ENCODE measurements at regions not wholly inside any gene's neighbourhood (a gene's known extent, or its start where the extent isn't known, plus 50 kb on each side); places are given as distances from the start of the nearest gene placed in this dataset.

DNA sequence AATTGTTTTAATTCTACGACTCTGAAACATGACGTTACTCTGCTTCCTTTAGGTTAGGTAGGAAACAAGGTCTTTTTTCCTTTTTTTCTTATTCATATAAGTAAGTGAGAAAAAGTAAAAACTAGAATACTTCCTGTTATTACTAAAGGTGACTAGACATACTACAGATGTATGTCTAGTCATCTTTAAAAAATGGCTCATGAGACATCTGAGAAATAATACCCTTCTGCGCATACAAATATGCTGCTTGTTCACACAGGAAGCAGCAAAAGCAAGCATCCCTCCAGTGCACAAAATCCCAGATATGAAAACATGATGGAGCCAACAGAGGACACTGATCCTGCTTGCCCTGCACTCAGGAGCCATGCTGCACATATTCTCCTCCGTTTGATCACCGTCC, 699.1 kb downstream of the EPM2A start:
- no peak overlapping the region for H3K4me3 ChIP-seq (ENCODE audit: insufficient read depth, low read depth, low read length, poor library complexity, severe bottlenecking)
- DNase-seq: no peak
- no peaks in the 10 kb centered on the region for H3K36me3 ChIP-seq (ENCODE audit: control insufficient read depth, insufficient read depth, low read length)
- no peak overlapping the region for H3K27ac ChIP-seq (ENCODE audit: insufficient read depth, low read length, poor library complexity, severe bottlenecking)
- no peaks in the 10 kb centered on the region for H3K27me3 ChIP-seq (replicated peaks; ENCODE audit: control insufficient read depth, insufficient read depth, low read length, poor library complexity, severe bottlenecking)
- H3K9me3 ChIP-seq (ENCODE audit: control insufficient read depth, low read length): no peaks in the 10 kb centered on the region
- no peaks in the 10 kb centered on the region for H3K4me1 ChIP-seq (ENCODE audit: control insufficient read depth, insufficient read depth, low read length, poor library complexity, severe bottlenecking)

DNA sequence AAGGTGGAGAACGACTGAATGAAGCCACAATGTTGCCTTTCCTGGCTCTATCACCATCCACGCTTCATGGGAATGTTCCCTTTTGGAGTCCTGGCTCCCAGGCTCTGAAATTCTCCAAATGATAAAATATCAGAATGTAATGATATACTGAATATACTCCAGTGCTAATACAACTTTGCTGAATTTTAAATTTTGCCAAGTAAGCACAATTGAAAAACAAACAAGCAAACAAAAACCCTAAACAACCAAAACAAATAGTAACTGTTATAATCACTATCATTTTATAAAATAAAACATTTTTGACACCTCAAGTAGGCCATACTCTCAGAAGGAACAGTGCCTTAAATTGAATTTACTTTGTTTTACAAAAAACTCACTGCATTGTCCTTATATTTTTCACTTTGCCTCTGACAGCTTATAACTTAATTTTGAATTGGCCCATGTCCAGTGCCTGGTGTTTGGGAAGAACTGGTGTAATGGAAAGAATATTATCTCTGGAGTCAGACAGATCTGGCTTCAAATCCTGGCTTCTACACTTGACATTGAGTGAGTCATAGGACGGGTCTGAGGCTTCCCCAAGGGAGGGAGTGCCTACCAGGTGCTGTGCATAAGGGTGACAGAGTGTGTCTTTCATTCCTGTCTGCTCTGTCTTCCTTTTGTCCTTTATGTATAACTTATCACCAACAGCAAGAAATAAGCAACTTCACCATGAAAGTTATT, 698.3 kb downstream of the EPM2A start:
- Histone ChIP-seq H3K4me1 (ENCODE audit: control insufficient read depth, insufficient read depth, low read length, poor library complexity, severe bottlenecking) (no peaks in the 10 kb centered on the region), H3K9me3 (ENCODE audit: control insufficient read depth, low read length) (no peaks in the 10 kb centered on the region), H3K27me3 (replicated peaks; ENCODE audit: control insufficient read depth, insufficient read depth, low read length, poor library complexity, severe bottlenecking) (no peaks in the 10 kb centered on the region), H3K4me3 (ENCODE audit: insufficient read depth, low read depth, low read length, poor library complexity, severe bottlenecking) (no peak overlapping the region), H3K27ac (ENCODE audit: insufficient read depth, low read length, poor library complexity, severe bottlenecking) (no peak overlapping the region), H3K36me3 (ENCODE audit: control insufficient read depth, insufficient read depth, low read length) (no peaks in the 10 kb centered on the region)
- no peak for DNase-seq

DNA sequence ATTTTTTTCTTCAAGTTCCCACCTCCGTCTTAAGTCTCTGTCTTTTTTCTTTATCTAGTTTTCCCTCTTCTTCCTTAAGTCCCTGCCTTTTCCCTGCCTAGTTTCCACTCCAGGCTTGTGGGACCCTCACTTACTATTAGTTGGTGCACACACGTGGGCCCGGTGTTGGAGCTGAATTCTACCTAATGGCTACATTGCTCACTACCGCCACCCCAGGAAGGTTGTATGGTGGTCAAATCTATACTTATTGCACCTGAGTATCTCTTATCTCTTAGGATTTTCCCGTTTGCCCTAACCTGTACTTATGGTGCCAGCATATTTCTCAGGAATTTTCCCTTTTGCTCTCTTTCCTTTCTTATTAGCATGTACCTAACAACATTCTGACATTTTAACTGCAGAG, 692.8 kb downstream of the EPM2A start:
- Histone ChIP-seq H3K27ac (ENCODE audit: insufficient read depth, low read length, poor library complexity, severe bottlenecking) (no peak overlapping the region), H3K4me1 (ENCODE audit: control insufficient read depth, insufficient read depth, low read length, poor library complexity, severe bottlenecking) (no peaks in the 10 kb centered on the region), H3K36me3 (ENCODE audit: control insufficient read depth, insufficient read depth, low read length) (no peaks in the 10 kb centered on the region), H3K27me3 (replicated peaks; ENCODE audit: control insufficient read depth, insufficient read depth, low read length, poor library complexity, severe bottlenecking) (no peaks in the 10 kb centered on the region), H3K9me3 (ENCODE audit: control insufficient read depth, low read length) (no peaks in the 10 kb centered on the region), H3K4me3 (ENCODE audit: insufficient read depth, low read depth, low read length, poor library complexity, severe bottlenecking) (no peak overlapping the region)
- no peak for DNase-seq

DNA sequence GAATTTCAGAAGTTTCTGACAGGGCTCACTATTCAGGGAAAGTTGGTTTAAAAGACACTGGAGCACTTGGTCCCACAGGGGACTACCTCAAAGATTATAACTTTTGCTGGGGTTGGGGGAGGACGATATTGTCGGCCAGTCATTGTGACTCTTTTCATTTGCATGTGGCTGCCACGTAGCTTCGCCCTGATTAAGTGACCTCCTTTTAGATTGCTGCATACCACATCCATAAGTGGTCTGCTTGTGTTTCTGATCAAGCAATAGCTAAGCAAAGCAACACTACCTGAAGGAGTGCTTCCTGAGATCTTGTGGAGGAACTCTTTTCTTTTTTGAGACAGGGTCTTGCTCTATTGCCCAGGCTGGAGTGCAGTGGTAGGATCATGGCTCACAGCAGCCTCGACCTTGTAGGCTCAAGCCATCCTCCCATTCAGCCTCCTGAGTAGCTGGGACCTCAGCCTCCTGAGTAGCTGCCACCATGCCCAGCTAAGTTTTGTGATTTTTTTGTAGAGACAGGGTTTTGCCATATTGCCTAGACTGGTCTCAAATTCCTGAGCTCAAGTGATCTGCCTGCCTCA, 691.3 kb downstream of the EPM2A start:
- H3K4me3 ChIP-seq (ENCODE audit: insufficient read depth, low read depth, low read length, poor library complexity, severe bottlenecking): no peak overlapping the region

GRCh38 chr6:145044641-145045246, 690.6 kb downstream of the EPM2A start:
- H3K4me1 ChIP-seq (ENCODE audit: control insufficient read depth, insufficient read depth, low read length, poor library complexity, severe bottlenecking): no peaks in the 10 kb centered on the region
- H3K27me3 ChIP-seq (replicated peaks; ENCODE audit: control insufficient read depth, insufficient read depth, low read length, poor library complexity, severe bottlenecking): no peaks in the 10 kb centered on the region
- no peak overlapping the region for H3K27ac ChIP-seq (ENCODE audit: insufficient read depth, low read length, poor library complexity, severe bottlenecking)
- no peaks in the 10 kb centered on the region for H3K36me3 ChIP-seq (ENCODE audit: control insufficient read depth, insufficient read depth, low read length)
- DNase-seq: no peak
- no peaks in the 10 kb centered on the region for H3K9me3 ChIP-seq (ENCODE audit: control insufficient read depth, low read length)
- H3K4me3 ChIP-seq (ENCODE audit: insufficient read depth, low read depth, low read length, poor library complexity, severe bottlenecking): no peak overlapping the region

More for the DNA sequence above, 691.3 kb downstream of the EPM2A start:
- DNase-seq: no peak
- no peaks in the 10 kb centered on the region for H3K4me1 ChIP-seq (ENCODE audit: control insufficient read depth, insufficient read depth, low read length, poor library complexity, severe bottlenecking)
- no peaks in the 10 kb centered on the region for H3K36me3 ChIP-seq (ENCODE audit: control insufficient read depth, insufficient read depth, low read length)
- H3K9me3 ChIP-seq (ENCODE audit: control insufficient read depth, low read length): no peaks in the 10 kb centered on the region
- no peak overlapping the region for H3K27ac ChIP-seq (ENCODE audit: insufficient read depth, low read length, poor library complexity, severe bottlenecking)
- no peaks in the 10 kb centered on the region for H3K27me3 ChIP-seq (replicated peaks; ENCODE audit: control insufficient read depth, insufficient read depth, low read length, poor library complexity, severe bottlenecking)

- Histone ChIP-seq H3K4me1 (ENCODE audit: control insufficient read depth, insufficient read depth, low read length, poor library complexity, severe bottlenecking) (no peaks in the 10 kb centered on the region), H3K9me3 (ENCODE audit: control insufficient read depth, low read length) (no peaks in the 10 kb centered on the region), H3K27me3 (replicated peaks; ENCODE audit: control insufficient read depth, insufficient read depth, low read length, poor library complexity, severe bottlenecking) (no peaks in the 10 kb centered on the region), H3K4me3 (ENCODE audit: insufficient read depth, low read depth, low read length, poor library complexity, severe bottlenecking) (no peak overlapping the region), H3K36me3 (ENCODE audit: control insufficient read depth, insufficient read depth, low read length) (no peaks in the 10 kb centered on the region), H3K27ac (ENCODE audit: insufficient read depth, low read length, poor library complexity, severe bottlenecking) (no peak overlapping the region)
- DNase-seq: no peak
Measured at GRCh38 chr6:145045582-145045981, 689.7 kb downstream of the EPM2A start.

DNA sequence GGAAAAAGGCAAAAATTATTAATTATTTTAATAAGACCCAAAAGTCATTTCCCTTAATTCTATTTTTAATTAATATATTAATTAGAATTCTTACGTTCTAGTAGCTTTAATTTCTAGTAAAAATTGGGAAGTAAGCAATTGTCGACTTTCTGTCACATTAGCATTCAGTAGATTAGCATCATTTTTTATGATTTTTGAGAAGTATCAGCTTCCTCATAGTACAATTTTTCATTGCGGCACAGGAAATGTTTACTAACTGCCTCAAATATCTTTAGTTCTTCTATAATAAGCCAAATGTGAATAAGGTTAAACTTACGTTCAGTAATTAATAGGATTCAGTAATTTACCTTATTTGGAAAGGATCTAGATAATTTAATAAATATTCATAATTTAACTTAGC, 687.4 kb downstream of the EPM2A start:
- Histone ChIP-seq H3K4me3 (ENCODE audit: insufficient read depth, low read depth, low read length, poor library complexity, severe bottlenecking) (no peak overlapping the region), H3K27ac (ENCODE audit: insufficient read depth, low read length, poor library complexity, severe bottlenecking) (no peak overlapping the region), H3K4me1 (ENCODE audit: control insufficient read depth, insufficient read depth, low read length, poor library complexity, severe bottlenecking) (no peaks in the 10 kb centered on the region), H3K9me3 (ENCODE audit: control insufficient read depth, low read length) (no peaks in the 10 kb centered on the region), H3K36me3 (ENCODE audit: control insufficient read depth, insufficient read depth, low read length) (no peaks in the 10 kb centered on the region), H3K27me3 (replicated peaks; ENCODE audit: control insufficient read depth, insufficient read depth, low read length, poor library complexity, severe bottlenecking) (no peaks in the 10 kb centered on the region)
- DNase-seq: no peak

DNA sequence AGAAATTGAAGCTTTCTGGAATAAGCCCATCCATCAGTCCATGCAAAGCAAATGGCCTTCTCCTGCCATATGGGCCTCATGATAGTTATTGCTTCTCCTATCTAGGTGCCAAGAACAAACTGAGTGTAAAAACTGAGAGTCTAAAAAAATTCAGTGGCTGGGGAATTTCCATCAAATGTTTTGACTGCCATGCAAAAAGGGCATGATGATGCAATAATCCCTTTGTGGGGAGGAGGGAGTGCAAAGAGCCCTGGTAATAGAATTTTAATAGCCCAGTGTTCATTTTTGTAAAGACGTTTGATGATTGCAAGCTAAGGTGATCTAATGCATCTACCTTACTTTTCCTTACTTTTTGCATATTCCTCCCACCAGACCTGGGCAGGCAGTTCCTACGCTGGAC, 683.7 kb downstream of the EPM2A start:
- H3K9me3 ChIP-seq (ENCODE audit: control insufficient read depth, low read length): no peaks in the 10 kb centered on the region
- DNase-seq: no peak
- H3K36me3 ChIP-seq (ENCODE audit: control insufficient read depth, insufficient read depth, low read length): no peaks in the 10 kb centered on the region

DNA sequence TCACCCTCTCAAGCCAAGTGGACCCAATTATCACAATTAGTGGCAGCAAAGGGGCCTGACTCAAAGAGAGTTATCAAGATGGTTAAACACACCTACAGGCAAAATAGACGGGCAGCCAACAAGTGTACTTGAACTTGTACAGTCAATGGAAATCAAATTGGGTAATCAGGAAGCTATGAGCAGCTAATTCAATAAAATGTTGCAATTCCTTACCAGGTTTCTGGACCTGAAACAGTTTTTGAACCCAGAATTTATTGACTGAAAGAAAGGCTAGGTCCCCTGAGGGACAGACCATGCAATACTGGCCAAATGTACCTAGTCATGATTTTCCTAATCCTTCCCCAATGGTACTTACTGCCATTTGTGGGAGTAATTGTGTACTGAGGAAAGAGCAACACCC, 679.8 kb downstream of the EPM2A start:
- Histone ChIP-seq H3K36me3 (ENCODE audit: control insufficient read depth, insufficient read depth, low read length) (no peaks in the 10 kb centered on the region), H3K9me3 (ENCODE audit: control insufficient read depth, low read length) (no peaks in the 10 kb centered on the region), H3K27me3 (replicated peaks; ENCODE audit: control insufficient read depth, insufficient read depth, low read length, poor library complexity, severe bottlenecking) (no peaks in the 10 kb centered on the region), H3K4me3 (ENCODE audit: insufficient read depth, low read depth, low read length, poor library complexity, severe bottlenecking) (no peak overlapping the region), H3K27ac (ENCODE audit: insufficient read depth, low read length, poor library complexity, severe bottlenecking) (no peak overlapping the region), H3K4me1 (ENCODE audit: control insufficient read depth, insufficient read depth, low read length, poor library complexity, severe bottlenecking) (no peaks in the 10 kb centered on the region)
- DNase-seq: no peak

More for the DNA sequence above, 683.7 kb downstream of the EPM2A start:
- H3K4me3 ChIP-seq (ENCODE audit: insufficient read depth, low read depth, low read length, poor library complexity, severe bottlenecking): no peak overlapping the region
- H3K27me3 ChIP-seq (replicated peaks; ENCODE audit: control insufficient read depth, insufficient read depth, low read length, poor library complexity, severe bottlenecking): no peaks in the 10 kb centered on the region
- no peak overlapping the region for H3K27ac ChIP-seq (ENCODE audit: insufficient read depth, low read length, poor library complexity, severe bottlenecking)
- no peaks in the 10 kb centered on the region for H3K4me1 ChIP-seq (ENCODE audit: control insufficient read depth, insufficient read depth, low read length, poor library complexity, severe bottlenecking)

GRCh38 chr6:145060714-145061113, 674.6 kb downstream of the EPM2A start:
- H3K9me3 ChIP-seq (ENCODE audit: control insufficient read depth, low read length): no peaks in the 10 kb centered on the region
- H3K4me3 ChIP-seq (ENCODE audit: insufficient read depth, low read depth, low read length, poor library complexity, severe bottlenecking): no peak overlapping the region
- no peaks in the 10 kb centered on the region for H3K36me3 ChIP-seq (ENCODE audit: control insufficient read depth, insufficient read depth, low read length)
- no peaks in the 10 kb centered on the region for H3K27me3 ChIP-seq (replicated peaks; ENCODE audit: control insufficient read depth, insufficient read depth, low read length, poor library complexity, severe bottlenecking)
- H3K4me1 ChIP-seq (ENCODE audit: control insufficient read depth, insufficient read depth, low read length, poor library complexity, severe bottlenecking): no peaks in the 10 kb centered on the region
- DNase-seq: no peak
- no peak overlapping the region for H3K27ac ChIP-seq (ENCODE audit: insufficient read depth, low read length, poor library complexity, severe bottlenecking)

All from effector memory CD4-positive, alpha-beta T cell (primary cell).